ENCODE measurements at regions not wholly inside any gene's neighbourhood (a gene's known extent, or its start where the extent isn't known, plus 50 kb on each side); places are given as distances from the start of the nearest gene placed in this dataset.

DNA sequence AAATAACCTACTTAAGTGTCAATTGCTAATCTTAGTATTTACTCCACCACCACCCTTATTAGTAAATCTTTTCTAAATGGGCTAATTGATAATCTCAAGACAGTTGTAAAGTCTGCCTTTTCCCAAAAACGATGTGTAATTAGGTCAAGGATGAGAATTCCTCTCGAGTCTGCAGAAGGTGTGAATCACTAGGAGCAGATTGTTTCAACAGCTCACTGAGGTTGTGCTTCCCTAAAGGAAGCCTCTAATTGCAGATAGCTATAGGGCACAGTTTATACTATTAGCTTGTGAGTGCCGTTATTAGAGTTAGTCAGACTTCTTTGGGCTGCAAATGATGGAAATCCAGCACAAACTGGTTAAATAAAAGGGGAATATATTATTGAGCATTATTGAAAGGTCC lies 84.9 kb downstream of the C11orf91 start:
- DNase-seq: peak; percentile 17

- no peak for DNase-seq
Observed at GRCh38 chr11:33613404-33613803, 87.2 kb downstream of the C11orf91 start.

GRCh38 chr11:33610903-33611302 lies 89.7 kb downstream of the C11orf91 start:
- DNase-seq: no peak

- no peak for DNase-seq
Observed at GRCh38 chr11:33608386-33608785, 92.2 kb downstream of the C11orf91 start.

GRCh38 chr11:33606762-33607161 lies 93.9 kb downstream of the C11orf91 start:
- no peak for DNase-seq

GRCh38 chr11:33605703-33606102 lies 94.9 kb downstream of the C11orf91 start:
- DNase-seq: no peak

GRCh38 chr11:33598426-33599069 lies 102.1 kb downstream of the C11orf91 start:
- DNase-seq: no peak

DNA sequence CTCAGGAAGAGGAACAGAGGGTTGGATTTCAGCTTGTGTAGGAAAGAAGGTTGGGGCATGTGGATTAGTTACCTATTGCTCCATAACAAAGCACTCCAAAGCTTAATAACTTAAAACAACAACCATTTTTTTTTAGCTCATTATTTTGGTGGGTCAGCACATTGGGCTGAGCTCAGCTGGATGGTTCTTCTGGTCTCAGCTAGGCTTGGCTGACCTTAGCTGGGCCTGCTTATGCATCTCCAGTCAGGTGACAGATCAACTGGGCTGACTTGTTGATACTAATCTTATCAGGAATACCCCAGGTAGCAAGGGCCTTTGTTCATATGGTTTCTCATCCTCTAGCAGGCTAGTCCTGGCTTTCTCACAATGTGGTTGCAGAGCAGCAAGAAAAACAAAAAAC lies 106.4 kb downstream of the C11orf91 start:
- no peak for DNase-seq

GRCh38 chr11:33590441-33590840 lies 110.2 kb downstream of the C11orf91 start:
- DNase-seq: no peak

DNA sequence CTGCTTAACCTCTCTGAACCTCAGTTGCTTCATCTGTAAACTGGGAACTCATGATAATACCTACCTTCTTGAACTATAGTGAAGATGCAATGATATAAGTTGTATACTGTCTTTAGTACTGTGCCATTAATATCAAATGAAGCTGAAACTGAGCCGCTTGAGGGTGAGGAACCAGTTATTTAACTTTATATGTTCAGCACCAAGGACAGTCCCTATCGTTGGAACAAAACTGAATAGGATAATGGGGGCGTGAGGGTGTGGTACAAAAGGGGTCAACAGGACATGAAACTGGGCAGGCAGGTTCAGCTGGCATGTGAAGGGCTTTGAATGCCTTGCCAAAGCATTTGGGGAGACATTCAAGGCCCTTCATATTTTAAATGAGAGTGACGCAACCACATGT lies 112.6 kb downstream of the C11orf91 start:
- DNase-seq: no peak

DNA sequence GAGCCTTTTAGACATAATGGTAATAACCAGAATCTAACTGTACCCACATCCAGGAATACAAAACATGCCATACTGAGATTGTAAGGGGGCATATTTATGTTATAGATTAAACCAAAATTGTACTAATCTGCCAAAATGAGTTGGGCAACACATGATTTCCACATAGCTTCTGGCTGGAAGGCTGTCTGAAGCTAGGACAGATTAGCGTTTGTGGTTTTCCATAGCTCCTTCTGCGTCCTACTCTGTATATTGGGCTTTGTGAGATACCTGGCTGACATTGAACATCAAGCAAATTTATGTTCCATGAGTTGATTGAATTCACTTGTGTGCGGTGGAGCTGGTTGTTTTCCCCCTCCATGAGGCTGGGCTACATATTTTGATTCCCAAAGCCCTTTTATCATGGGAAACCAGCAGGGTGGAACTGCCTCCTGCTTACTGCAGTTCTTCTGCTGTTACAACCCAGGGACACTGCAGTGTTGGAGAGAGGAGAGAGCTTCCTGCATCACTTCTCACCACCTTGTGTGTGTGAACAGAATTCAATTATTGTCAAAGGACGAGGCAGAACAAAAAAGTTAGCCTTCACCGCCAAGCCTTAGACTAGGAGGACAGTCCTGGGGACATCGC lies 114.9 kb downstream of the C11orf91 start:
- peak; percentile 34 for DNase-seq

DNA sequence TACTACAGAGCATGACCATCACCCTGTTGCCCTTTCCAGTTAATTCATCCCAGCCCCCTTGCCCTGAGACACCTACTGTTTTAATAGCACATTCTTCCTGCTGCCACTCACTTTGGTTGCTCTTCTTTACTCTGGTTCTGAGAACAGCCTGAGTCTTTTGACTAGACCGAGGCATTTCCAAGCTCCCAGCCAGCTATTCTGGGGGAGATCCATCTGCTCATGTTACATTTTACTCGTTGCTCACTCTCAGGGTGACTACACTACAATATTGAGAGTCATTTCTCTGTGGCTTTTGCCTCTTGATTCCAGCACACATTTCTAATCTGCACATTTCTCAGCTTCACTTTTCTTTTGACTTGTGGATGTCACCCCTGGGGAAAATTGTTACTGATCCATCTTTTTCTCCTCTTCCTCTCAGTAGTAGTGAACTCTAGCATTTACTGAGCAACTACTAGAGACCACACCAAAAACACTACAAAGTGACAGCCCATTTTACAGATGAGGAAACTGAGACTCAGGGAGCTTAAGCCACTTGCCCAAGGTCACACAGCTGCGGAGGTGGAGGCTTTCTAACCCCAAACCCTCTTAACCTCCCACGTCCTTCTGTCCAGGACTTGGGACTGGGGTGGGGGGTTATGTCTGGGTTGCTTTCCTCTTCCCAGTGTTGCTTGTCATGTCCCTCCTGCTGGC lies 117.8 kb downstream of the C11orf91 start:
- no peak for DNase-seq

- DNase-seq: no peak
Observed at GRCh38 chr11:33579101-33579500, 121.5 kb downstream of the C11orf91 start.

DNA sequence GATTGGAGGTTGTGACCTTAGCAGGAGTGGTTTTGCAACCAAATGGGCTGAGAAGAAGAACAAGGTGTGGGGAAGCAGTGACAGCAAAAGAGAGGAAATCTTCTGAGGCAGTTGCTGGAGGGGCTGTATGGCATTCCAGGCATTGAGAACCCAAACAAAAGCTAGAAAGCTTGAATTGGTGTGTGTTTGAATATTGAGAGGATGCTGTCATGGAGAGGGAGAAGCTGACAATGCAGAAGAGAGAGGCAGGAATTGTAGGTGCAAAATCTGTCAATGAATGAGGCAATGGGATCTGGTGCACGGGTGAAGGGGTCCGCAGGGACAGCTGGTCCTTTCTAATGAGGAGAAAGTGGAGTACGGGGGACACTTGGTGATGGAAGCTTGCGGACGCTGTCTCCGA lies 123.4 kb downstream of the C11orf91 start:
- no peak for DNase-seq

DNA sequence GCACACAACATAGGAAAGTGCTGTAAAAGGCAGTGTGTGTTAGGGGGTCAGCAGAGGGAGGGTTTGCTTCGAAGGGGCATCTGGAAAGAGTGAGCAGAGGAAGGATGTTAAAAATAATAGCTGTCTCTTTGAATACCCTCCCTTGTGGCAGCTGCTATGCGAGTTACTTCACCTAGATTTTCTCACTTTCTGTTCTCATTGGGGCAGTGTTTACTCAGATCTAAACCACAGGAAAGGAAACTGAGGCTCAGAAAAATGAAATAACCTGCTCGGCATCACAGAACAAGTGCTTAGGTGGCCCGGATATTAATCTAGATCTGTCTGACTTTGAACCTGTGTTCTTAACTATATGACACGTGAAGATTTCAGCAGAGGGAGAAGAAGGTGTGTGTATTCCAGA lies 125.3 kb downstream of the C11orf91 start:
- DNase-seq: no peak

GRCh38 chr11:33574331-33574730 lies 126.3 kb downstream of the C11orf91 start:
- DNase-seq: peak; percentile 46

DNA sequence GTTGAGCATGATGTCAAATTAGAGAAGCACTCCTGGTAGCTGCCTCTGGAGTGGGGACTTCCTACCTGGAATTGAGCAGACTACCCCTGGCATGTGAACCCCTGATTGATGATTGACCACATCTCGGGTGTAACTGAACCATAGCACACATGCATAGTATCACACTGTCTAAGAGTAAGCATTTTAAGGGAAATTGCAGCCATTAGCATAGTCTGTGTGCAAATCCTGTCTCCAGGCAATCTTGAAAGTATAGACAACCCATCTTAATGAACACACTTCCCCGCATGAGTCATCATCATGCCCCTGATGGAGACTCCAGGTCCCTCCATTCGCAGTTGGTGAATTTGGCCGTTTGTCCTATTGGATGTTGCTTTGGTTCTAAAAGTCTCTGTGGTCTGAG lies 131.3 kb downstream of the C11orf91 start:
- DNase-seq: no peak

DNA sequence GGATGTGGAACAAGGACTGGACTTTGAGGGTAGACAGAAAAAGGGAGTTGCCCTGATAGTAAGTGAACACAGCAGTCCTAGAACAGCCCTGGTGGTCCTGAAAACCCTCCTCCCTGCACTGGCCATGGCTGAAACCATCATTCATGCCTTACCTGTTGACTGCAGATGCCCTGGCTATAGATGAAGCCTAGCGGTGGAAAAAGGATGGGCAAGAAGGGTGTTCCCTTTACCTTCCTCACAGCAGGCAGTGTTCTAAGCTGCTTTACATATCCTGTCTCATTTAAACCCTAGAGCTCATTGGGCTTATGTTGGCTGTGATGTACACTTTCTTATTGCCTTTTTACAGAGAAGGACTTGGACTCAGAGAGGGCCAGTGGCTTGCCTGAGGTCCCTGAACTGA lies 133.6 kb downstream of the C11orf91 start:
- DNase-seq: no peak

DNA sequence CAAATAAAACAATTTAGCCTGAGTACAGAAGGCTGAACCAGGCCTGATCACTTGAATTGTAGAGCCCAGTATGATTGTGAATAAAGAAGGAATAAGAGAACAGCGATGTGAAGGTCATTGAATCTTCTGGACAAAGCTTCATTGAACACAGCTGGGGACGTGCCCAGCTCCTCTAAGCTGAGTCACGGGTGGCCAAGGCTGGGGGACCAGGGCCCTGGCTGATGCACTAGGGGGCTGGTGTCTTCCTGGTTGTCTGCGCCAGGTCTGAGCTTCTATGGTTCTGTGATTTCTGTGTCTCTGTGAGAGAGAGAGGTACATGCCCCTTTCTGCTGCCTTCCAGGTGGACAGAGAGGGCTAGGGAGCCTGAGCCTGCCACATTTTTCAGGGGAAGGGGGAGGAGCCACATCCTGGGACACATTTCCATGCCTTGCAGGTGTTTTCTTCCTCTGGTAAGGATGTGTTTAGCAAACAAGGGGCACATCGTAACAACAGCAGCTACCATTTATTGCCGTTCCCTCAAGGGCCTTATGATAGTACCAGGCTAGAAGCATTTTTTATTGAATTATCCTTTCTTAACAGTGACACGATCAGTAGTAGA lies 135.7 kb downstream of the C11orf91 start:
- no peak for DNase-seq

- no peak for DNase-seq
Observed at GRCh38 chr11:33560729-33561128, 139.9 kb downstream of the C11orf91 start.

DNA sequence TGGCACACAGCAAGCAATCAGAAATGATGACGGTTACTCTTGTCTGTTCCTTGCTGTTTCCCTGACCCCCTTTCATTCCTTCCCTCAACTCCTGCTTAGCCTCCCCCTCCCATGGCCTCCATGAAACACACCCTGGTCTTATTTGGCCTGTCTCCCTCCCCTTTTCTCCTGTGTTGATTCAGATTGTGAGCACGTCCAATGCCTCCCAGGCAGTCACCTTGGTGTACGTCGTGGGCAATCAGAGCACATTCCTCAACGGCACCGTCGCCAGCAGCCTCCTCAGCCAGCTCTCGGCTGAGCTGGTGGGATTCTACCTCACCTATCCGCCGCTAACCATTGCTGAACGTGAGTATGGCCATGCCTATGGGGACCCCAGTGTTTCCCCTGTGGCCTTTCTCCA lies 141.1 kb downstream of the C11orf91 start:
- DNase-seq: no peak

DNA sequence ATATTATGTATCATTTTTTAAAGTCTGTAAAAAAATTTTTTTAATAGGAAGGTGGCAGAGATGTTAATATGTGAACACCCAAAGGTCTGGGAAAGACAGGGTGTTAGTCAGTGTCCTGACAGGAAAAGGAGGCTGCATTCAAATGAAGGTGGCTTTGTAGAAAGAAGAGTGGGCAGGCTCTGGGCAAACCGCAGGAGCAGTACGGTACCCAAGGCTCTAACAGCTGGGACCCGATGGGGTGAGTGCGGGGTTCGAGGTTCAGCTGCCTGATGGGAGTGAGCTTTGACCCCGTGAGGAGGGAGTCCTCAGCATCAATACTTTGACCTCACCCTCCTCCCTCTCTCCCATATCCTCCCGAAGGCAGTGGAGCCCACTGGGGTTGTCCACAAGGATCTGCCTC lies 142.5 kb downstream of the C11orf91 start:
- no peak for DNase-seq

DNA sequence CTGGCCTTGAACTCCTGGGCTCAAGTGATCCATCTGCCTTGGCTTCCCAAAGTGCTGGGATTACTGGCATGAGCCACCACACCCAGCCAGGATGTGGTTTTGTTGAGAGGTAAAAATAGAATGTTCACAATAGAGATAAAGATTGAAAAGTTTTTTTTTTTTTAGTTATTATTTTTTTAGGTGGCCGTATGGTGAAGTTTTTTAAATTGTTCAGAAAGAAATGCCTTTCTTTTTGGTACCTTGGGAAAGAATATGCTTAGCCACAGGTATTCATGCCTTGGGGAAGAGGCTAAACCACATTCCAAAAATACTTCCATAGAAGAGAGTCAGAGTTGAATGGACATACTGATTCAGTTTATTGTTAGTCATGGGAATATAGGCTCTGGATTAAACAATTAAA lies 143.4 kb downstream of the C11orf91 start:
- DNase-seq: peak; percentile 91

GRCh38 chr11:33554219-33554618 lies 146.4 kb downstream of the C11orf91 start:
- no peak for DNase-seq
